ENCODE measurements at regions not wholly inside any gene's neighbourhood (a gene's known extent, or its start where the extent isn't known, plus 50 kb on each side); places are given as distances from the start of the nearest gene placed in this dataset.

- no peak for DNase-seq (ENCODE audit: low read depth)
Measured at GRCh38 chr10:31754803-31755624, 173.6 kb downstream of the ARHGAP12 start.

GRCh38 chr10:31753681-31754080 lies 174.9 kb downstream of the ARHGAP12 start:
- DNase-seq (ENCODE audit: low read depth), result no peak

GRCh38 chr10:31752170-31752569 lies 176.5 kb downstream of the ARHGAP12 start:
- no peak for DNase-seq (ENCODE audit: low read depth)

- no peak for DNase-seq (ENCODE audit: low read depth)
Measured at GRCh38 chr10:31751738-31752080, 176.9 kb downstream of the ARHGAP12 start.

- DNase-seq (ENCODE audit: low read depth), result no peak
Measured at GRCh38 chr10:31751051-31751737, 177.4 kb downstream of the ARHGAP12 start.

GRCh38 chr10:31749981-31750840 lies 178.4 kb downstream of the ARHGAP12 start:
- no peak for DNase-seq (ENCODE audit: low read depth)

GRCh38 chr10:31749301-31749700 lies 179.3 kb downstream of the ARHGAP12 start:
- DNase-seq (ENCODE audit: low read depth), result no peak

- peak; percentile 24 for DNase-seq (ENCODE audit: low read depth)
Measured at GRCh38 chr10:31745612-31746376, 182.8 kb downstream of the ARHGAP12 start.

- DNase-seq (ENCODE audit: low read depth), result no peak
Measured at GRCh38 chr10:31744025-31744424, 184.6 kb downstream of the ARHGAP12 start.

- DNase-seq (ENCODE audit: low read depth), result no peak
Measured at GRCh38 chr10:31742255-31742654, 186.4 kb downstream of the ARHGAP12 start.

- no peak for DNase-seq (ENCODE audit: low read depth)
Measured at GRCh38 chr10:31741473-31741872, 187.2 kb downstream of the ARHGAP12 start.

- no peak for DNase-seq (ENCODE audit: low read depth)
Measured at GRCh38 chr10:31739711-31740110, 188.9 kb downstream of the ARHGAP12 start.

- no peak for DNase-seq (ENCODE audit: low read depth)
Measured at GRCh38 chr10:31739146-31739545, 189.5 kb downstream of the ARHGAP12 start.

GRCh38 chr10:31731711-31732110 lies 196.9 kb downstream of the ARHGAP12 start:
- DNase-seq (ENCODE audit: low read depth), result no peak

GRCh38 chr10:31730776-31731175 lies 197.9 kb downstream of the ARHGAP12 start:
- DNase-seq (ENCODE audit: low read depth), result no peak

GRCh38 chr10:31728698-31729224 lies 199.9 kb downstream of the ARHGAP12 start:
- DNase-seq (ENCODE audit: low read depth), result no peak

- no peak for DNase-seq (ENCODE audit: low read depth)
Measured at GRCh38 chr10:31725436-31725835, 203.2 kb downstream of the ARHGAP12 start.

GRCh38 chr10:31724296-31724695 lies 204.3 kb downstream of the ARHGAP12 start:
- no peak for DNase-seq (ENCODE audit: low read depth)

GRCh38 chr10:31723106-31723750 lies 205.4 kb downstream of the ARHGAP12 start:
- DNase-seq (ENCODE audit: low read depth), result no peak

- no peak for DNase-seq (ENCODE audit: low read depth)
Measured at GRCh38 chr10:31721096-31721495, 207.5 kb downstream of the ARHGAP12 start.

GRCh38 chr10:31720546-31720945 lies 208.1 kb downstream of the ARHGAP12 start:
- DNase-seq (ENCODE audit: low read depth), result no peak
